Fibroblast of villous mesenchyme (primary cell): ENCODE measurements at regions not wholly inside any gene's neighbourhood (a gene's known extent, or its start where the extent isn't known, plus 50 kb on each side); places are given as distances from the start of the nearest gene placed in this dataset.

Experiments used
- DNase-seq: peaks from one replicate; pipeline ENCODE4 v3.0.0-alpha.2; 2010; ENCODE audit warnings: low read depth
- H3K4me3 ChIP-seq: 2 replicates; pipeline ENCODE4 v1.5.1; 2011; ENCODE audit warnings: low read depth, mild to moderate bottlenecking, low read length
- TF ChIP-seq, protein P1 (sequence below): IDR thresholded peaks from 2 replicates; pipeline ENCODE4 v1.5.1; 2012; ENCODE audit warnings: low read depth, mild to moderate bottlenecking, low read length; ENCODE audit not compliant: insufficient read depth

GRCh38 chr2:236848501-236848900 lies 237.2 kb upstream of the COPS8 start:
- TF ChIP-seq, protein P1, sequence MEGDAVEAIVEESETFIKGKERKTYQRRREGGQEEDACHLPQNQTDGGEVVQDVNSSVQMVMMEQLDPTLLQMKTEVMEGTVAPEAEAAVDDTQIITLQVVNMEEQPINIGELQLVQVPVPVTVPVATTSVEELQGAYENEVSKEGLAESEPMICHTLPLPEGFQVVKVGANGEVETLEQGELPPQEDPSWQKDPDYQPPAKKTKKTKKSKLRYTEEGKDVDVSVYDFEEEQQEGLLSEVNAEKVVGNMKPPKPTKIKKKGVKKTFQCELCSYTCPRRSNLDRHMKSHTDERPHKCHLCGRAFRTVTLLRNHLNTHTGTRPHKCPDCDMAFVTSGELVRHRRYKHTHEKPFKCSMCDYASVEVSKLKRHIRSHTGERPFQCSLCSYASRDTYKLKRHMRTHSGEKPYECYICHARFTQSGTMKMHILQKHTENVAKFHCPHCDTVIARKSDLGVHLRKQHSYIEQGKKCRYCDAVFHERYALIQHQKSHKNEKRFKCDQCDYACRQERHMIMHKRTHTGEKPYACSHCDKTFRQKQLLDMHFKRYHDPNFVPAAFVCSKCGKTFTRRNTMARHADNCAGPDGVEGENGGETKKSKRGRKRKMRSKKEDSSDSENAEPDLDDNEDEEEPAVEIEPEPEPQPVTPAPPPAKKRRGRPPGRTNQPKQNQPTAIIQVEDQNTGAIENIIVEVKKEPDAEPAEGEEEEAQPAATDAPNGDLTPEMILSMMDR, result no peak
- H3K4me3 ChIP-seq, result no peak overlapping the region
- DNase-seq, result no peak

- TF ChIP-seq, protein P1, result no peak
- DNase-seq, result no peak
- H3K4me3 ChIP-seq, result no peak overlapping the region
These were observed 236.2 kb upstream of the COPS8 start for GRCh38 chr2:236849508-236849907.

GRCh38 chr2:236849940-236850339 lies 235.7 kb upstream of the COPS8 start:
- no peak overlapping the region for H3K4me3 ChIP-seq
- TF ChIP-seq, protein P1, result no peak
- no peak for DNase-seq

DNA sequence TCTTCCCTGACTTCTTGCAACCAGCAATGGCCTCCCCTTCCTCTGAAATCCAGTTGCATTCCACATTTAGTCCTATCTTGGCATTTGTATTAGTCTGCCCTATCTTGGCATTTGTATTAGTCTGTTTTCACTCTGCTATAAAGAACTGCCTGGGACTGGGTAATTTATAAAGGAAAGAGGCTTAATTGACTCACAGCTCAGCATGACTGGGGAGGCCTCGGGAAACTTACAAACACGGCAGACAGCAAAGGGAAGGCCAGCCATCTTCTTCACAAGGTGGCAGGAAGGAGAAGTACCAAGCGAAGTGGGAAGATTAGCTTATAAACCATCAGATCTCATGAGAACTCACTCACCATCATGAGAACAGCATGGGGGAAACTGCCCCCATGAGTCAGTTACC lies 234.5 kb upstream of the COPS8 start:
- no peak for DNase-seq
- no peak overlapping the region for H3K4me3 ChIP-seq
- TF ChIP-seq, protein P1, result no peak

DNA sequence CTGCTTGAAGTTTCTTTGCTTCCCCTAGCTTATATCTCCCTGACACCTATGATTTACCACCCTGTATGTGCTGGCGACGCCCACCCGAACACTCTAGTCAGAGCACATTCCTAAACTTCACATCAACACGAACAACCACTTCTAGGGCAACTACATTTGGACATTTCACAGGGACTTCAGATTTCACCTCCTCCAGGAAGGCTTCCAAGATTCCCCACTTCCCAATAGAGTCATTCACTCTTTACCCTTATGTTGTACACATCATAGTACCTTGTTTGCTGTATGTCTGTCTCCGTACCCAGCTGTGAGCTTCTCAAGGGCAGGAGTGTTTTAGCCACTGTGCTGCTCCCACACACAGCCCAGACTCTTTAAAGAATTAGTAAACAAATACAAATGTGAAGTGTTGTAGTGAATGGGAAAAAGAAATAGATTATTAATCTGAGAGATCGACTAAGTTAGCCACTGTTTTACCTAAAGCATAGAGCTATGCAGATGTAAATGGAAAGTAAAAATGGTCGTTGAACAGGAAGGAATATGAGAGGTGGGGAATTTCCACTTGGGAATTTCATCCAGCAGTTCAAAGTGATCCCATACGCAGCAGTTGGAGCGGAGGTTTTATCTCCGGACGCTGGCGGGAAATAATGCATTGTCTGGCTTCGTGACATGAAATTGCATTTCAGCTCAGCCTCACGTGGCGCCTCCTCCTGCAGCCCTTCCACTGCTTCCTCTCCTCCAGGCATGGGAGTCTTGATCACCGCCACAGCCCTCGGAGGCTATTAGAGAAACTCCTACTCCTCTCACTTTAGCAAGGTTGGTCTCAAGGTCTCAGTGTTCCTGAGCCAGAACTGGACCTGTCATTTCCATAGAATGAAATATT lies 233.4 kb upstream of the COPS8 start:
- peak; percentile 10 for DNase-seq
- TF ChIP-seq, protein P1, result no peak
- H3K4me3 ChIP-seq, result no peak overlapping the region

DNA sequence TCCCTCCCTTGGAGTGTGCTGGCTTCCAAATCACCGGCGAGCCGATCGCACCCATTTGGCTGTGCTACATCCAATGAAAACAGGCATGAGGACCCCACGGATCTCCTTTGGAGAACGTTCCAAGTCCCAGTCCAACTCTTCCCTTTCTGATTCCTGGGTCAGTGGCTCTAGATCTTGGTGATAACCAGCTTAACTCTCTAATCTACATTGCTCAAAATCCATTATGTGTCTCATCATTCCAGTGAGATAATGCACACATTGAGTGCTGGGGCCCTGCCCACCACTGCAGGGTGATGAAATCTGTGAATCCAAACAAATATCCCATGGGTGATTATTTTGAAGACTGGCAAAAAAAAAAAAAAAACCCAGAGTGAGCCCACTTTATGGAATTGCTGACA lies 232.7 kb upstream of the COPS8 start:
- peak; percentile 16 for DNase-seq
- TF ChIP-seq, protein P1, result no peak
- H3K4me3 ChIP-seq, result no peak overlapping the region
